Limb (tissue), 2 donors: ENCODE measurements at regions not wholly inside any gene's neighbourhood (a gene's known extent, or its start where the extent isn't known, plus 50 kb on each side); places are given as distances from the start of the nearest gene placed in this dataset.
A peak's percentile ranks its signal among the peaks of the same experiment; 100 is the strongest.

Source experiments
- DNase-seq, 2 donors: peaks; one replicate each; pipeline ENCODE4 v3.0.0-alpha.2; 2016; ENCODE audit errors: extremely low spot score in 2 of 2

GRCh38 chr7:108973075-108973474 is 403.4 kb downstream of the DNAJB9 start:
- DNase-seq: peak in 1 of 2 donors; percentile 55

DNA sequence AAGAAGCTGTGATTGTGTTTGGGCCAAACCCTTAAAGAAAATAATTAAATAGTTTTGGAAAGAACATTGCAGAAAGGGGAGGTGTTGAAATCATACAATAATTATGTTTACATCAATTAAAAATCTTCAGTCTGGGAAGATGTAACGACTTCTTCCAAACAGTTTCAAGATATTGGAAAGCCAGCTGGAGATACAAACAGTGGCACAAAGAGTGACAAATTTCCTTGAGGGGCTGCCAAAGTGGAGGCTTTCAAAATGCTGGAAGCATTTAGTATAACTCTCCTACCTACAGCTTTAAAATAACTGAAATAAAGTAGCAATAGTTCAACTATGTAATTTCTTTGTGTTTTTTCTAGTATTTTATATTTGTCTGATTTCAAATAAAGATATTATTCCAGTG is 405.0 kb downstream of the DNAJB9 start:
- DNase-seq: no peak

DNA sequence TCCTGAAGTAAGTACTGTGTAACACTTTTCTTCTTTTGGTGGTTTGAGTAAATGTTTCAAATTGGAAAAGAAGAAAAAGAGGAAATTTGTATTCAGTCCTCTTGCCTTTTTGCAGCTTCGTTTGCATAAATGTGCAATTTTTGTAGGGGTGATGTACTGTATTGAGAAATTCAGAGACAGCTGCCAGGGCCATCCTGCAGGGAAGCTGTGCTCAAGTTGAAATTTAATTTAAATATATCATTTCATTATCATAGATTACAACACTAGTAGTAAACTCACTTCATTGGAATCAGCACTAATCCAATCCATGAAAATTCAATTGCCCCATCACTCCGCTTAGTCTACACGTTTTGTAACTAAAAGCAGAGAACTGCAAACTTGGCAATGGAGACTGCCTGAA is 415.4 kb downstream of the DNAJB9 start:
- no peak for DNase-seq

GRCh38 chr7:108989319-108989718 is 419.6 kb downstream of the DNAJB9 start:
- no peak for DNase-seq

GRCh38 chr7:108997480-108997879 is 427.8 kb downstream of the DNAJB9 start:
- no peak for DNase-seq

GRCh38 chr7:109003742-109004141 is 434.1 kb downstream of the DNAJB9 start:
- DNase-seq: no peak

DNA sequence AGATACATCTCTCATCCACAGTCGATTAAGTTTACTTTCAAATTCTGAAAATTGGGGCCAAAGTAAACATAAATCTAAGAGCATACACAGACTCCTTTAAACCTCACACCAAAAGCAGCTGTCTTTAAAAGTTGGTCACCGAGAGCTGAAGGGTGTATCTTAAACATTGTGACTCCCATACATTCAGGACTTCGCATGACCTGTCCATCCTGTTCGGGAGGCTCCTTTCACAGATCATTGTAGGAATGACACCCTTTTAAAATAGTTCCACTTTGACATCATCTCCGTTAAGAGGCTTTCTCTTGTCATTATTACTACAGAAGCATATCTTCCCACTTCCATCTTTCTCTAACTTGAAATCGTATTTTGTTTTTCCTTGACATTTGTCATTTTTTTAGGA is 440.0 kb downstream of the DNAJB9 start:
- no peak for DNase-seq

GRCh38 chr7:109020251-109020650 is 450.6 kb downstream of the DNAJB9 start:
- no peak for DNase-seq

- DNase-seq: no peak
Measured at GRCh38 chr7:109021390-109021789, 451.7 kb downstream of the DNAJB9 start.

DNA sequence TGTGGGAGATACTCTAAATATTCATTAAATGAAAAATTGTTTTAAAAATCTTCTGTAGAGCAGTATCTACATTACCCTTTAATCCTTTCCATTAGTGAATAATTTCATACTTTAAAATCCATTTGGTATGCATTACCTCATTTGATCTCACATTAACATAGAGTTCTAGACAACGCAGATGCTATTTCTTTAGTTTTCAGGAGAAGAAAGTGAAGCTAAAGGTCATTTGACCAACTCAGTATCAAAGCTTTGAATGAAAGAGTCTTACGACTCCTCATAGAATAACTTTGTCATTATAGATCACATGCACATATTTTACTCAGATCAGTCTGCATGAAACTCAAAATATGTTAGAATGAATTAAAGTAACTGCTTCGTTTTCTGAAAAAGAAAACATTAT is 460.2 kb downstream of the DNAJB9 start:
- DNase-seq: no peak

- DNase-seq: no peak
Measured at GRCh38 chr7:109044691-109045090, 475.0 kb downstream of the DNAJB9 start.

DNA sequence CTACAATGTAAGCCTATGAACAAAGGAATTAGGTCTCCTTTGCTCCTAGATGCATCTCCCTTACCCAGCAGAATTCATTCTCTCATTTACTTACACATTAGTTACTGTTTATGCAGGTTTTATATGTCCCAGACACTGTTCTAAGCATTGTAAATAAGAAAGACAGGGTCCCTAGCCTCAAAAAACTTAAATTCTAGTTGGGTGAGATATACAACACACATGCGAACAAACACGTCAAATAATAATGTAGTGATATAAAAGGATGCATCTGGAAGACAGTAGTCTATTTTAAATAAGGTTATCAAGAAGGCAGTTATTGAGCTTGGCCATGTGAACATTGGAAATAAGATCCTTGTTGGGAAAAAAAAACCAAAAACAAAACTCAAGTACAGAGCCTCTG is 479.7 kb downstream of the DNAJB9 start:
- no peak for DNase-seq

- no peak for DNase-seq
Measured at GRCh38 chr7:109059089-109059488, 489.4 kb downstream of the DNAJB9 start.

DNA sequence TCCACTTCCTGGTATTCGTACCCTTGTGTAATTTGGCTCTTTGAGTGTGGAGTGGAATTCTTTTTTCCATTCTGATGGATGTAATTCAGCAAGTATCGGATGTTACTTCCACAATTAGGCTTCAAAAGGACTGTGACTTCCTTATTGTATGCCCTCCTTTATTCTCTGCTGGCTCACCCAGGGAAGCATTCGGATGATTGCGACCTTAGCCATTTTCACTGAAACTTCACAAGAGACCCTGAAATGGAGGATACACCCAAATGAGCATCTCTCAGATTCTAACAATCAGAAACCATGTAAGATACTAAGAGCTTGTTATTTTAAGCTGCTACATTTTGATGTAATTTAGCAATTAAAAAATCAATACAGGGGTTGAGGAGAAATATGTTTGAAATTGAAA is 493.1 kb downstream of the DNAJB9 start:
- no peak for DNase-seq

- DNase-seq: no peak
Measured at GRCh38 chr7:109073543-109073942, 503.9 kb downstream of the DNAJB9 start.

GRCh38 chr7:109076396-109076972 is 506.8 kb downstream of the DNAJB9 start:
- DNase-seq: no peak

- no peak for DNase-seq
Measured at GRCh38 chr7:109091042-109091441, 521.4 kb downstream of the DNAJB9 start.

GRCh38 chr7:109092268-109092667 is 522.6 kb downstream of the DNAJB9 start:
- DNase-seq: no peak

DNA sequence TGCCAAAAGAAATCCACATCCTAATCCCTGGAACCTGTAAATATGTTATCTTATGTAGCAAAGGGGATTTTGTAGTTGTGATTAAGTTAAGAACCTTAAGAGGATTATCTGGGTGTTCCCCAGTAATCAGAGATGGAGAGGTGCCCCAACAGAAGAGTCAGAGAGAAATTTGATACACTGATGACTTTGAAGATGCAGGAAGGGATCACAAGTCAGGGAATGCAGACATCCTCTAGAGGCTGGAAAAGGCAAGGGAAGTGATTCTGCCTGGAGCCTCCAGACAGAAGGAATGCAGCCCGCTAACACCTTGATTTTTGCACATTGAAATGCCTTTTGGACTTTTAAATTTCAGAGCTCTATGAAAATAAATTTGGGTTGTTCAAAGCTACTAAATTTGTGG is 531.7 kb downstream of the DNAJB9 start:
- DNase-seq: no peak

DNA sequence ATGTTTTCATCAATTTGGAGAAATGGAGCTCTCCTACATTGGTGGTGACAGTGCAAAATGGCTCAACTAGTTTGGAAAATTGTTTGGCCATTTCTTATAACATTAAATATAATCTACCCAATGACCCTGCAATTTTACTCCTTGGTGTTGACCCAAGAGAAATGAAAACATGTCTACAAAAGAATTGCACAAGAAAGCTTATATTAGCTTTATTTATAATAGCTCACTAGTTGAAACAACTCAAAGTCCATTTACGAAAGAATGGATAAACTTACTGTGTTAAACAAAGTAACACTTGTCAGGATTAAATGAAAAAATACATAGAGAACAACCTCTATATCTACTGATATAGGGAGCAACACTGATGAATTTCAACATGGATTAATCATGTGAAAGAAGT is 539.9 kb downstream of the DNAJB9 start:
- no peak for DNase-seq

GRCh38 chr7:109111086-109111485 is 541.4 kb downstream of the DNAJB9 start:
- DNase-seq: no peak

DNA sequence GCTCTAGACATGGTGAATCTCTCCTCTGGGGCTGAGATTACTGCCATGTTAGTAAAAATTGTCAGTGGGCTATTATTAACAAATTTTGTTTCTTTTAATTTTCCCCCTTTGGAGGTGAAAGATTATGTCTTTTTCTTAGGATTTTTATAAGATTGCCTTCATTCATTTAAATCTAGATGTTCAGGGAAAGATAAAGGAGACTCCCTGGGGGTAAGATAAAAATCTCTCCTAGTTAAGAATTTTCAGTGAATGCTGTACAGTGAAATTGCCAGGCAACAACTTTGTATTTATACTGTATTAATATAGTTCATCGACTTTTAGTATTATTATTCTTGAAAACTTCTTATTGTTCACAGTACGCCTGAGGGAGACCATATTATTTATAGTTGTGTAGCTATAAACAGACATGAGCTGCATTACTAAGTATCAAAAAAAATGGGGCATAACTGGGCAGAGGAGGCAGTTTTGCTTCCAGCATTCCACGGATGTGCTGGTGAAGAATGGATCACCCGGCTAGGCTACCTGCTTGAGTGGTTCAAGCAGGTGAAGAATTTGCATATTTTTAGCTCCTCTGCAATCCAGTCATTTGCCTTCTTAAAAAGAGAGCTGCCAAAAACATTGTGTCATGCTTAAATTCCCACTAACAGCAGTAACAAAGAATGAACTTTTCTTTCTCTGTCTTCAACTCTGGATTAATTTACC is 552.1 kb downstream of the DNAJB9 start:
- DNase-seq: no peak

GRCh38 chr7:109125001-109125400 is 555.3 kb downstream of the DNAJB9 start:
- no peak for DNase-seq
